Thoracic aorta (tissue), 2 donors: ENCODE measurements at regions not wholly inside any gene's neighbourhood (a gene's known extent, or its start where the extent isn't known, plus 50 kb on each side); places are given as distances from the start of the nearest gene placed in this dataset.

Experiments
- ATAC-seq: fragments of 150-250 bp; one replicate; pipeline ENCODE4 v1.8.0; 2017; ENCODE audit warnings: low read depth; ENCODE audit not compliant: insufficient number of reproducible peaks, low FRiP score
- DNase-seq: peaks from one replicate; pipeline ENCODE4 v3.0.0-alpha.2; 2020; ENCODE audit warnings: low spot score
- H3K27ac ChIP-seq, 2 donors: fragments of 200-600 bp; sonication (generic); 1 replicate in 1 of 2; 2 replicates in 1 of 2; pipeline ENCODE4 v1.5.1; 2016; ENCODE audit warnings: mild to moderate bottlenecking in 2 of 2, moderate library complexity in 2 of 2
- H3K27me3 ChIP-seq: fragments of 200-600 bp; sonication (generic); replicated peaks from 2 replicates; pipeline ENCODE4 v1.6.0; 2016; ENCODE audit warnings: mild to moderate bottlenecking; ENCODE audit not compliant: insufficient read depth
- H3K36me3 ChIP-seq: fragments of 200-600 bp; sonication (generic); one replicate; pipeline ENCODE4 v1.5.1; 2016
- H3K4me1 ChIP-seq, 2 donors: fragments of 200-600 bp; sonication (generic); 1 replicate in 1 of 2; 2 replicates in 1 of 2; pipeline versions ENCODE4 v1.5.1 to v1.6.0; 2016; ENCODE audit warnings: low read depth in 2 of 2, mild to moderate bottlenecking in 1 of 2; ENCODE audit not compliant: control insufficient read depth in 1 of 2
- H3K4me3 ChIP-seq: fragments of 200-600 bp; sonication (generic); 2 replicates; pipeline ENCODE4 v1.5.1; 2016; ENCODE audit warnings: mild to moderate bottlenecking
- H3K9me3 ChIP-seq: fragments of 200-600 bp; sonication (generic); 2 replicates; pipeline ENCODE4 v1.5.1; 2016
- TF ChIP-seq, protein P1 (sequence below): fragments of 200-600 bp; sonication (generic); IDR thresholded peaks from one replicate; pipeline ENCODE4 v1.5.1; 2019; ENCODE audit warnings: antibody characterized with exemption

DNA sequence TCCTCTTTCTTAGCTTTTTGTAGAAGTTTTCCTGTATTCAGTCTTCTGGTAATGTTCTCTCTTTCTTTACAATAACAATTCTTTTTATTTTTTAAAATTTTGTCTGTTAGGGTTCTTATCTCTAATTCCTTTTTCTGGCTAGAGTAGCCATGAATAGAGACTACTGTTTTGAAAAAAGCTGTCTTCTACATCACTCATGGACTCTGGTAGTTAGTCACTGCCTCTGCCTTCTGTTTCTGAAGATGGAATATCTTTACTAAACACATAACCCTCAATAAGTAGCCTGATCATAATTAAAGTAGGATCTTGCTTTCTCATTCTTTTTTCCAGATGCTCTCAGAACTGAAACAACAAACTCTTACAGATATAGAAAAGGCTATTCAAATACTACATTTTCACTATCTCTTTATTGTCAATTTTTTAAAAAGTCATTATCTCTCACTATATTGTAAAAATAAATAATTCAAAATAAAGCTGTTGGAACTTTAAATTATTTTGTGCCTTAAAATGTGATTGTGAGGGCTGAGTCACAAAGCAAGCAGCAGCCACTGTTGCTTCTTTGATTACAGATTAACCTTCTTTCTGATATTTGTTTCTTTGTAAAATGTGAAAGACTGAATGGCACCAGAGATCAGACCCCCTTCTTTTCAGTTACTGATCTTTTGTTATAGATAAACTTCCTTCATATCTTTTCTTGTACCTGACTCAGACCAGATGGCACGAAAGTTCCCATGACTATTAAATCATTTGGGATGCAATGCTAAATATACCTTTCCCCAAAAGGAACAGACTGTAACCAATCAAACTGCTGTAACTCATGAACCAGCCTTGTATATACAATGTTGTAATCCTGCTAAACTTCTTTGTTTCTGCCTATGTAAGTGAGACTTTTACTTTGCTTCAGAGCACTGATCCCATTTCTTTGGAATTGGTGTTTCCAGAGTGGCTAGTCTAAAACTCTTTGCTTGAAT is 1159.5 kb downstream of the IGSF11 start:
- H3K27me3 ChIP-seq = no peaks in the 10 kb centered on the region
- ATAC-seq = no peak
- H3K36me3 ChIP-seq = no peaks in the 10 kb centered on the region
- H3K27ac ChIP-seq = no peak overlapping the region
- no peaks in the 10 kb centered on the region for H3K9me3 ChIP-seq
- no peaks in the 10 kb centered on the region for H3K4me1 ChIP-seq
- no peak for DNase-seq
- no peak overlapping the region for H3K4me3 ChIP-seq
- TF ChIP-seq, protein P1, sequence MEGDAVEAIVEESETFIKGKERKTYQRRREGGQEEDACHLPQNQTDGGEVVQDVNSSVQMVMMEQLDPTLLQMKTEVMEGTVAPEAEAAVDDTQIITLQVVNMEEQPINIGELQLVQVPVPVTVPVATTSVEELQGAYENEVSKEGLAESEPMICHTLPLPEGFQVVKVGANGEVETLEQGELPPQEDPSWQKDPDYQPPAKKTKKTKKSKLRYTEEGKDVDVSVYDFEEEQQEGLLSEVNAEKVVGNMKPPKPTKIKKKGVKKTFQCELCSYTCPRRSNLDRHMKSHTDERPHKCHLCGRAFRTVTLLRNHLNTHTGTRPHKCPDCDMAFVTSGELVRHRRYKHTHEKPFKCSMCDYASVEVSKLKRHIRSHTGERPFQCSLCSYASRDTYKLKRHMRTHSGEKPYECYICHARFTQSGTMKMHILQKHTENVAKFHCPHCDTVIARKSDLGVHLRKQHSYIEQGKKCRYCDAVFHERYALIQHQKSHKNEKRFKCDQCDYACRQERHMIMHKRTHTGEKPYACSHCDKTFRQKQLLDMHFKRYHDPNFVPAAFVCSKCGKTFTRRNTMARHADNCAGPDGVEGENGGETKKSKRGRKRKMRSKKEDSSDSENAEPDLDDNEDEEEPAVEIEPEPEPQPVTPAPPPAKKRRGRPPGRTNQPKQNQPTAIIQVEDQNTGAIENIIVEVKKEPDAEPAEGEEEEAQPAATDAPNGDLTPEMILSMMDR = no peak

DNA sequence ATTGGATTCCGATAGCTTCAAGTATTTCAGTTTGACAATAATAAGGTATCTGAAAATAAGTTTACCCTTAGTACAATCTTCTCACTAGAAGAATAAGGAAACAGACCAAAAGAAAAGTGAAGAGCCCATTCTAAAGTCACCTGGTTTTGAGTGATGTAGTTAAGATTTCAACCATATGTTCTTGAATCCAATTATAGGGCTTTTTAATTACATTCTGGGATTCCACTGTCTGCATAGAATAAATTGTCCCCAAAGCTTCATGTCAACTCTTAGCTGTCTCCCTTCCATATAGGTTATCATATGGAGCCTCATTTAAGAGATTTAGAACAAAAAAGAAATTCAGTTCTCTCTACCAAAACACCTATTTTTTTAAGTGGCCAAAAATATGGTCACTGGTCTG is 1158.8 kb downstream of the IGSF11 start:
- no peaks in the 10 kb centered on the region for H3K36me3 ChIP-seq
- ATAC-seq = no peak
- H3K27me3 ChIP-seq = no peaks in the 10 kb centered on the region
- no peak overlapping the region for H3K4me3 ChIP-seq
- TF ChIP-seq, protein P1 = no peak
- DNase-seq = no peak
- no peaks in the 10 kb centered on the region for H3K4me1 ChIP-seq
- no peak overlapping the region for H3K27ac ChIP-seq
- no peaks in the 10 kb centered on the region for H3K9me3 ChIP-seq

DNA sequence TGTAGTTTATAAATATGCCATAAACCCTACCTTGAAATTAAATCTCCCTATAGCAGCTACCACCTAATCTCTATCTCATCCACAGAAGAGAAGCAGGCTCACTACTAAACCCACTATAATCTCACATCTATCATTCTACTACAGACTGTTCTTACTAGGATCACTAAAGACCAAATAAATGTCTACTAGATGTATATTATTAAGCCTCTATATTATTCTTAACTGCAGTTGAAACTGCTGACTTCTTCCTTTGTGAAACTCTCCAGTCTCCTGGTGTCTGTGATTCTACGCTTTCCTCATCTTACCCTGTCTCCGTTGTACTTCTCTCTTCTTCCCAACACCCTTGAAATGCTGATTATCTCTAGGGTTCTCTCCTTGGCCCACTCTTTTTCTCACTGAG is 1154.0 kb downstream of the IGSF11 start:
- TF ChIP-seq, protein P1 = no peak
- no peak for ATAC-seq
- H3K27me3 ChIP-seq = no peaks in the 10 kb centered on the region

DNA sequence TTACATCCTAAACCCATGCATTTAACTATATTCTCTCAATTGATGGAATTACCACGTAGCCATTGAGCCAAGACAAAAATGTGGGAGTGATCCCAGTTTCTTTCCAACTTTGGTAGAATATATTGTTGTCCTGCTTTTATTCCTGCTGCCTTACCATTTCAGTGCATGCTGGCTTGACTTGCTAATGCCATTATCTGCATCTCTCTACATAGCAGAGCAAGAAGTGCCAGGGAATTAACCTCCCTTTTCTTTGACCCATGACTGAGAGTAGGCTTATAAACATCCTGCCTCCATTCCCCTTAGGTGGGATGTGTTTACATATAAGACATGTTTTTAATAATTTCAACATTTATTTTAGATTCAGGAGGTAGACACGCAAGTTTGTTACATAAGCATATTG is 1153.4 kb downstream of the IGSF11 start:
- Histone ChIP-seq H3K4me3 (no peak overlapping the region), H3K4me1 (no peaks in the 10 kb centered on the region), H3K9me3 (no peaks in the 10 kb centered on the region), H3K36me3 (no peaks in the 10 kb centered on the region), H3K27me3 (no peaks in the 10 kb centered on the region), H3K27ac (no peak overlapping the region)
- DNase-seq = no peak
- ATAC-seq = no peak
- TF ChIP-seq, protein P1 = no peak

More for the DNA sequence above, 1154.0 kb downstream of the IGSF11 start:
- no peak overlapping the region for H3K27ac ChIP-seq
- DNase-seq = no peak
- no peak overlapping the region for H3K4me3 ChIP-seq
- H3K4me1 ChIP-seq = no peaks in the 10 kb centered on the region
- H3K9me3 ChIP-seq = no peaks in the 10 kb centered on the region
- H3K36me3 ChIP-seq = no peaks in the 10 kb centered on the region

DNA sequence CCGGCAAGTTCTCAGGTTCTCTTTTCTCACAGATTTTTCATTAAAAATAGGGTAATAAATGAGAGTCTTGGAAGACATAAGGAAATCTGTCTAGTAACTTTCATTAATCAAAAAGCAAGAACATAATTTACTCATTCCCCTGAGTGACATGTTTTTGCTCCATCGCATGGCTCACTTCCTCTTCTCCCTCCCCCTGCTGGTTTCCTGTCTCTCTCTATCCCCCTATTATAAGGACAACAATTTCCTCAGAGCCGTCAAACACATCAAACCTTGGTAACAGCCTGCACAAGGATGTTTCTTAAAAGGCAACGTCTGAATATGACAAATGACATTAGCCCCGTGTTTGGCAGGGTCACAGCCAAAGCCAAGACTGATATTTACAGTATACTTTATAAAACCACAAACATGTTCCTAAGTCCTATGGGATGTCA is 1149.6 kb downstream of the IGSF11 start:
- DNase-seq = no peak
- Histone ChIP-seq H3K4me3 (no peak overlapping the region), H3K9me3 (no peaks in the 10 kb centered on the region), H3K36me3 (no peaks in the 10 kb centered on the region), H3K27me3 (no peaks in the 10 kb centered on the region), H3K27ac (no peak overlapping the region), H3K4me1 (no peaks in the 10 kb centered on the region)
- TF ChIP-seq, protein P1 = no peak
- ATAC-seq = no peak
